ENCODE measurements at regions not wholly inside any gene's neighbourhood (a gene's known extent, or its start where the extent isn't known, plus 50 kb on each side); places are given as distances from the start of the nearest gene placed in this dataset.
"Not testable (repeated sequence)": the region's sequence is repeated elsewhere in the genome, so short reads cannot be mapped to it uniquely, and the experiment has no call there.

- no peak overlapping the region for H3K4me3 ChIP-seq (ENCODE audit: low read depth, low read length, poor library complexity, severe bottlenecking)
- ChIA-PET CTCF (no interaction called here), POLR2A (ENCODE audit: low non-redundant PET) (no interaction called here)
- TF ChIP-seq EZH2 (IDR thresholded peaks at IDR 0.05; ENCODE audit: borderline replicate concordance, low read depth, low read length, poor library complexity, severe bottlenecking) (no peak), CTCF (conservative IDR thresholded peaks at IDR 0.05; ENCODE audit: low read depth, low read length) (no peak)
- H3K27ac ChIP-seq (ENCODE audit: low read depth, low read length, poor library complexity, severe bottlenecking), result no peak overlapping the region
- H3K4me1 ChIP-seq (ENCODE audit: insufficient read depth, low read length, poor library complexity, severe bottlenecking), result no peaks in the 10 kb centered on the region
- no peak for DNase-seq (ENCODE audit: low spot score)
- no peaks in the 10 kb centered on the region for H3K36me3 ChIP-seq (ENCODE audit: insufficient read depth, low read length, poor library complexity, severe bottlenecking)
- H3K27me3 ChIP-seq (replicated peaks; ENCODE audit: insufficient read depth, low read depth, low read length, poor library complexity), result peaks cover 40% of the 10 kb centered on the region
- no peaks in the 10 kb centered on the region for H3K9me3 ChIP-seq (ENCODE audit: low read depth, low read length, poor library complexity, severe bottlenecking)
- intact Hi-C loops (cut with micrococcal nuclease; ENCODE audit: unreplicated experiment), result no loop called here
- no TSS peak for BruUV-seq (replicated peaks)
Observed at GRCh38 chr4:8675383-8675782, 82.8 kb downstream of the CPZ start.

- ChIA-PET CTCF (no interaction called here), POLR2A (ENCODE audit: low non-redundant PET) (no interaction called here)
- TF ChIP-seq CTCF (conservative IDR thresholded peaks at IDR 0.05; ENCODE audit: low read depth, low read length), result no peak
- TF ChIP-seq EZH2 (IDR thresholded peaks at IDR 0.05; ENCODE audit: borderline replicate concordance, low read depth, low read length, poor library complexity, severe bottlenecking), result no peak
- H3K9me3 ChIP-seq (ENCODE audit: low read depth, low read length, poor library complexity, severe bottlenecking), result no peaks in the 10 kb centered on the region
- no peak overlapping the region for H3K27ac ChIP-seq (ENCODE audit: low read depth, low read length, poor library complexity, severe bottlenecking)
- no peaks in the 10 kb centered on the region for H3K4me1 ChIP-seq (ENCODE audit: insufficient read depth, low read length, poor library complexity, severe bottlenecking)
- no peaks in the 10 kb centered on the region for H3K36me3 ChIP-seq (ENCODE audit: insufficient read depth, low read length, poor library complexity, severe bottlenecking)
- intact Hi-C loops (cut with micrococcal nuclease; ENCODE audit: unreplicated experiment), result no loop called here
- peaks cover 39% of the 10 kb centered on the region for H3K27me3 ChIP-seq (replicated peaks; ENCODE audit: insufficient read depth, low read depth, low read length, poor library complexity)
- no peak for DNase-seq (ENCODE audit: low spot score)
- BruUV-seq (replicated peaks), result no TSS peak
- no peak overlapping the region for H3K4me3 ChIP-seq (ENCODE audit: low read depth, low read length, poor library complexity, severe bottlenecking)
Observed at GRCh38 chr4:8674311-8674885, 81.8 kb downstream of the CPZ start.

GRCh38 chr4:8673106-8673505 is 80.5 kb downstream of the CPZ start:
- H3K36me3 ChIP-seq (ENCODE audit: insufficient read depth, low read length, poor library complexity, severe bottlenecking); H3K27ac ChIP-seq (ENCODE audit: low read depth, low read length, poor library complexity, severe bottlenecking); H3K9me3 ChIP-seq (ENCODE audit: low read depth, low read length, poor library complexity, severe bottlenecking); POLR2A ChIA-PET (ENCODE audit: low non-redundant PET); H3K4me1 ChIP-seq (ENCODE audit: insufficient read depth, low read length, poor library complexity, severe bottlenecking); CTCF ChIA-PET; H3K4me3 ChIP-seq (ENCODE audit: low read depth, low read length, poor library complexity, severe bottlenecking); BruUV-seq (replicated peaks); DNase-seq (ENCODE audit: low spot score); intact Hi-C loops (cut with micrococcal nuclease; ENCODE audit: unreplicated experiment): not testable (repeated sequence)
- peaks cover 42% of the 10 kb centered on the region for H3K27me3 ChIP-seq (replicated peaks; ENCODE audit: insufficient read depth, low read depth, low read length, poor library complexity)

GRCh38 chr4:8672486-8672885 is 79.9 kb downstream of the CPZ start:
- H3K27me3 ChIP-seq (replicated peaks; ENCODE audit: insufficient read depth, low read depth, low read length, poor library complexity), result peaks cover 48% of the 10 kb centered on the region
- no peaks in the 10 kb centered on the region for H3K4me1 ChIP-seq (ENCODE audit: insufficient read depth, low read length, poor library complexity, severe bottlenecking)
- intact Hi-C loops (cut with micrococcal nuclease; ENCODE audit: unreplicated experiment), result no loop called here
- ChIA-PET POLR2A (ENCODE audit: low non-redundant PET) (no interaction called here), CTCF (no interaction called here)
- H3K9me3 ChIP-seq (ENCODE audit: low read depth, low read length, poor library complexity, severe bottlenecking), result no peaks in the 10 kb centered on the region
- TF ChIP-seq EZH2 (IDR thresholded peaks at IDR 0.05; ENCODE audit: borderline replicate concordance, low read depth, low read length, poor library complexity, severe bottlenecking), result no peak
- no peak for TF ChIP-seq CTCF (conservative IDR thresholded peaks at IDR 0.05; ENCODE audit: low read depth, low read length)
- BruUV-seq (replicated peaks), result no TSS peak
- H3K27ac ChIP-seq (ENCODE audit: low read depth, low read length, poor library complexity, severe bottlenecking), result no peak overlapping the region
- no peaks in the 10 kb centered on the region for H3K36me3 ChIP-seq (ENCODE audit: insufficient read depth, low read length, poor library complexity, severe bottlenecking)
- H3K4me3 ChIP-seq (ENCODE audit: low read depth, low read length, poor library complexity, severe bottlenecking), result no peak overlapping the region
- no peak for DNase-seq (ENCODE audit: low spot score)

All from A673 (cell line).